Activated T-helper 1 cell treated with anti-CD3 and anti-CD28 coated beads, Interleukin-2, amount 50 U/mL, for 16 hours (primary cell): ENCODE measurements at regions not wholly inside any gene's neighbourhood (a gene's known extent, or its start where the extent isn't known, plus 50 kb on each side); places are given as distances from the start of the nearest gene placed in this dataset.
"Not testable (repeated sequence)": the region's sequence is repeated elsewhere in the genome, so short reads cannot be mapped to it uniquely, and the experiment has no call there.

Source experiments
- DNase-seq, 2 donors: peaks; one replicate each; pipeline ENCODE4 v3.0.0-alpha.2; 2020; ENCODE audit warnings: low read depth in 1 of 2, low spot score in 1 of 2

DNA sequence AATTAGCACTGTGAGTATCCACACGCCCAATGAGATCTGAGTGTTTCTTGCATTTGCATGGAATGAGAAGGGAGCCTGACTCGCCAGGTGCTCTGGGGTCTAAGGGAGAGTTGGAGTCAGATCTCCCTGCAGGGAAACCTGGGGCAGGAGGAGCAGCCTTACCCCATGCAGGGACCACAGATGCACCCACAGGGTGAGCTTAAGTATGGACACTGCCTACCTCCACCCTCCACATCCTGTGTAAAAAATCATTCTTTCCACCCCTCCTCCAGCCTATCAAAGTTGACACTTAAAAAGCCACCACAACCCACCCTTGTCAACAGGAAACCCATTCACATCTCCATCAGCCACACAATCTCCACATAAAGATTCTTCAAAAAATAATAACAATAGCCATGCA lies 67.0 kb upstream of the IGLL5 start:
- DNase-seq, result no peak

DNA sequence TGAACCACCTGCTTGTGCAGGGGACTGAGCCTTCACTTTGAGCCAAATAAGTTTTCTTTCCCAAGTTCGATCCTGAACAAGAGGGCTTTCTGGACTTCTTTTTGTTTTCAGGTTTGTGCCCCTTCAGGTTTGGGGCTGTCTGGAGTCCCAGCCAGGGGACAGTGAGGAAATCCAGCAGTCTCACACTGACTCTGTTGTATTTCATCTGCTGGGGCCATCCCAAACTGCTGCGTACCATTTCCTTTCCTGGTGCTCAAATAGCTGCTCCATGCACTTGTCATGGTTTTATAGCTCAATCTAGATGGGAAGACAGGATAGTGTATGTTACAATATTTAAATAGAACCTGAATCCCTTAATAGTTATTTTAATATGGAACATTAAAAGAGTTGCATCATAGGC lies 66.3 kb upstream of the IGLL5 start:
- DNase-seq, result no peak

DNA sequence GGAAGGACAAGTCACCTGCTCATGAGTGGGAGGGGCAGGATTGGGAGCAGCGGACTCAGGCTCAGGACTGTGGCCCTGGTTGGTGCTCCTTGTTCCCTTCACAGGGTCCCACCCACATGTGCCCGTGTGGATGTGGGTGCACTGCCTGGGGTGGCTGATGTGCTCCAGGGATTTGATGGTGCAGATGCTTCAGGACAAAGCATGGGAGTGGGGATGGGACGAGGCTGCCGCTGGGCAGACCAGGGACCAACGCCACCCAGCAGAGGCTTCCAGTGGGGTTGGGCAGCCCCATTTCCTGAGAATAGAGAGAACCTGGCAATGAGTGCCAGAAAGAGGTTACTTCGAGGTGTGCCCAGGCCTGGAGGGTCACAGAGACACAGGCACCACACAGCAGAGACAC lies 65.5 kb upstream of the IGLL5 start:
- no peak for DNase-seq

DNA sequence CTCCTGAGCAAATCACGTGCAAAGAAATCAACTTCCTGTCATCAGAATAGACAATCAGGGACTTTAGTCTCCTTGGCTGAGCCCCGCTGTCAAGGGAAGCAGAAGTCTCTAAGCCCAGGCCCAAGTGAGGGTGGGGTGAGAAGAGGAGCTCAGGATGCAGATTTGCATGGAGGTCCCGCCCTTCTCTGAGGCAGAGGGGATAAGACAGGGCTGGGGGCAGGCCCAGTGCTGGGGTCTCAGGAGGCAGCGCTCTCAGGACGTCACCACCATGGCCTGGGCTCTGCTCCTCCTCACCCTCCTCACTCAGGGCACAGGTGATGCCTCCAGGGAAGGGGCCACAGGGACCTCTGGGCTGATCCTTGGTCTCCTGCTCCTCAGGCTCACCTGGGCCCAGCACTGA lies 65.1 kb upstream of the IGLL5 start:
- not testable (repeated sequence) for DNase-seq

DNA sequence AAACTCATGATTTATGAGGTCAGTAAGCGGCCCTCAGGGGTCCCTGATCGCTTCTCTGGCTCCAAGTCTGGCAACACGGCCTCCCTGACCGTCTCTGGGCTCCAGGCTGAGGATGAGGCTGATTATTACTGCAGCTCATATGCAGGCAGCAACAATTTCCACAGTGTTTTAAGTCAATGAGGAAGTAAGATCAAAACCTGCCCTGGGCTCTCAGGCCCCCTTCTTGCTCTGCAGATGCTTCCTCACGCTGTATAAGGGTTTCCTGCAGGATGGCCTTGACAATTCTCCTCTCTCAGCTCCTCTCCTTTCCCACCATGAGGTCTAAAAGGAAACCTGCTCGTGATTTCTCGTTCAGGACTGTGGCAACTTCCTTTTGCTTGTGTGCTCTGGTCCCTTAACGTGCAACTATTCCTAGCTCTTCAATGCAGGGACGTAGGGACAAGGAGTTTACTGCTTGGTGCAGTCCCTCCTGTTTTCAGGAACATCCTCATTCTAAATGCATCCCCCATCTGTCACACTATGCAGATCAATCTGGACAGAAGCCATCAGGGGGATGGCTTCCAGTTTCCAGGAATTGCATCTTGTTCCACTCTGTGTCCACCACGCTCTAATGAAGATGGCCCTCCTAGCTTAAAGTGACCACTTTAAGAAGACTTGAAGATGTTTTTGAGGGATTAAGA lies 64.3 kb upstream of the IGLL5 start:
- no peak for DNase-seq

DNA sequence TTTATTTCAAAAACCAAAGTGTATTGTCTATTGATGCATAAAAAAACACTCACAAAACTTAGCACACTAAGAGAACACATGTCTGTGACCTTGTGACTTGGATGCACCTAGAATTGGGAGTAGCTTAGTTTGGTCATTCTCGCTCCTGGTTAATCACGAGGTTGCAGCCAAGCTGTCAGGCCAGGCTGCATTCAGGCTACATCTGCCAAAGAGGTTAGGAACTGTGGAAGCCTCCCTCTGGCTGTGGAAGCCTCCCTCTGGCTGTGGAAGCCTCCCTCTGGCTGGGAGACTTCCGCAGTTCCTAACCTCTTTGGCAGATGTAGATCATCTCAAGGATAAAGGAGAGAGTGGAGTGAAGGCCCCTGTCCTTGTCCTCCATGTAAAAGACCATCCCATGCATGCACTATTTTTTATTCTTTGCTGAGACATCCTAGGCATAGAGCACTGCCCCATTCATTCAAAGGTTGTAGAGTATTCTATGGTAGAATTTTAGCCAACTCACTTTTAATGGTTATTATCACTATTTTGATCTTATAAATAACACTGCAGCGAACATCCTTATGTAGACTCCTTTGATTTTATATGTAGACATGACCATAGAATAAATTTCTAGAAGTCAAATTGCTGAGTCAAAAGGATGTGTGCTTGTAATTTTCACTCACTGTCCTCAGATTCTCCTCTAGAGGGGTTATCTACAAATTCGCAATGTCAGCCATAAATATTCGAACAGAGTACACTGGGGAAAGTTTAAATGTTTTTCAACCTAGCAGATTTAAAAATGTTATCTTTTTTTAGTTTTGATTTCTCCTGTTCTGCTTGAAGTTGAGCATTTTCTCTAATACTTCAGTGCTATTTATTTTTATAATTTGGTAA lies 63.0 kb upstream of the IGLL5 start:
- no peak for DNase-seq

DNA sequence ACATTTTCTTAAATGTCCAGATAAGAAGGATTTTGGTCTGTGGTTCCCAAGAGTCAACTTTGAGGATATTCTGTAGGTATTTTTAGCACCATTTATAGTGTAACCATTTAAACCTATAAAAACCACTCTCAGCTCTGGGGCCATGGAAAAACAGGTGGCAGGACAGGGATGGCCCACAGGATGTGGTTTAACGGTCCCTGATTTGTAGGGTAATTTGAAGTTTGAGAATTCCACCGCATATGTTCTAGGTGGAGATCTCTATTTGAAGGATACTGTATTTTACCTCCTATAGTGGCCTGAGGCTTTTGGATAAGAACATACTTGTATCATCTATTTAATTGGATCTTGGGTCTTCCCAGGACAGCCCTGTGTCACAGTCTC lies 62.4 kb upstream of the IGLL5 start:
- no peak for DNase-seq

DNA sequence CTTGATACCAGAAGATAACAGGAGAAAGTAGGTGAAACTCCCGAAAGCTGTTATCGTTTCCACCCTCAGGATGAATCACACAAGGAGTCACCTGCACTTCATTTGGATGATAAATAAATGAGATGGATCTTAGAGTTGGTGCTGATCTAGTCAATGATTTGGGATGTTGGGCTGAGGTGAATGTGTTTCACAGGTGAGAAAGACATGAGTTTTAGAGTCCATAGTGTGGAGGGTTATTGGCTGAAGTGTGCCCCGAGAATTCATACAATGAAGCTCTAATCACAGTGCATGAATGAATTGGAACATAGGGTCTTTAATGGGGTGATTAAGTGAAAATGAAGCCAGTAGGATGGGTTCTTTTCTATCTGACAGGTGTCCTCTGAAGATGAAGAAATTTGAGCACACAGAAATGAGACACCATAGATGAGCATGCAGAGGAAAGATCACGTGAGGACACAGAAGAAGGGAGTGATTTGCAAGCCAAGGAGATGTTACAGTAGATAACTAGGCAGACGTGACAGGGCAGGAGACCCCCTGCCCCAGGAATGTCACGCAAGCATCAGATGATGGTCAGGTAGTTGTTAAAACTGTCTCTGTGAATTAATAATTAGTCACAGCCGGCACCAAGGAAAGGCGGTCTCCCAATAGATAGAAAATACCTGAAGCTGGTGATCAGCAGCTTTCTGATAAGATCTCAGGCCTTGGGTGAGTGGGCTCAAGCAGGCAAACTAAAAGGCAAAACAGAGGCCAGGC lies 60.3 kb upstream of the IGLL5 start:
- no peak for DNase-seq

DNA sequence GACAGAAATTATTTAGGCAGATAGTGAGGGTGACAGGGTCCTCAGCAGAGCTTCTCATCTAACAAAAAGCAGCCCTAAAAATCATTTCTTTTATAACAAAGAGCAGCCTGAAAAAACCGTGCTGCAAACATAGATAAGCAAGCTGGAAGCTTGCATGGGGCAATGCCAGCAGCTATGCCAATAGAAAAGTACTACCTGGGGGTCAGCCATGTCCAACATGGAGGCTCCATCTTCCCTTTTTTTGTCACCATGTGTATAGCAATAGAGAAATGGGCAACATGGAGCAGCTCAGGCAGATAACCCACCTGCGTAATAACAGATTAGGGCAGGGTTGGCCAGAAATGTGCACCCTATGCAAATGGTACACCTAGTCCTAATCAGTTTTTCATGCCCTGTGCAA lies 57.4 kb upstream of the IGLL5 start:
- DNase-seq, result no peak

DNA sequence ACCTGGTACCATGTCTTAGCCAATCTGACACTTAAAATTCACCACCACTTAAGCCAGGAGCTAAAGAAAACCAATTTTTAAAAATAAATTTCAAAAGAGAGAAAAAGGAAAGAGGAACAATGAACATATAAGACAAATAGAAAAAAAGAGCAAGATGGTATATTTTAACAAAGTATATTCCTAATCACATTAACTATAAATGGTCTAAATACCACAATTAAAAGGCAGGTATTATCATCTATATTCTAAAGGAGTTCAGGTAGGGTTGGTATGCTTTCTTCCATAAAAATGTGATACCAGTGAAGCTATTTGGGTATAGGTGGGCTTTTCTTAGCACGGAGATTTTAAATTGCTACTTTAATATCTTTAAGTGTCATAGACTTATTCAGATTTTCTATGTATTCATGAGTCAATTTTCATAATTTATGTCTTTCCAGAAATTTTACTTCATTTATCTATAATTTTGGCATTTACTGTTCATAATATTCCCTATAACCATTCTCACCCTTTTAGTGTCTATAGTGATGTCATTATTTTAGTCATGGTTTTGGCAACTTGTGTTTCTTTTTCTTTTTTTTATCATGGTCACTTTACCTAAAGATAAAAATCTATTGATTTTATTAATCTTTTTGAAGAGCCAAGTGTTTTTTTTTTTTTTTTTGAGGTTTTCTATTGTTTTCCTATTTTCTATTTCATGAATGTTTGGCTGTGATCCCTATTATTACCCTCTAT lies 56.5 kb upstream of the IGLL5 start:
- no peak for DNase-seq

DNA sequence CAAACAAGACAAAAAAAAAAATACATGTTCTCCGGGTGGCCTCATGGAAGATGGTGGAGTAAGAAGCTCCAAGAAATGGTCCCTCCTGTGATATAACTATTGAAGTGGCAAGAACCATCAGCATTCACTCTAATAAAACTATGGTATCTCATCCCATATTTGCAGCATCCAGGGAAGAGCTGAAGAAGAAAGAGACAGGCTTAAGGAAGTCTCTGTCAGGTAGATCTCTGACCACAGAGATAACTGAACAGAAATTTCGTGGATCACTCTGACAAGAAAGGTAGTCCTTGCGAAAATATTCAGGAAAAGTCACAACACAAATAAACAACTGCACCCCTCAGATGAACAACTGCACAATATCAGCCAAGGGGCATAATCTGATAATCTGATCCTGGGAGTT lies 54.6 kb upstream of the IGLL5 start:
- no peak for DNase-seq

DNA sequence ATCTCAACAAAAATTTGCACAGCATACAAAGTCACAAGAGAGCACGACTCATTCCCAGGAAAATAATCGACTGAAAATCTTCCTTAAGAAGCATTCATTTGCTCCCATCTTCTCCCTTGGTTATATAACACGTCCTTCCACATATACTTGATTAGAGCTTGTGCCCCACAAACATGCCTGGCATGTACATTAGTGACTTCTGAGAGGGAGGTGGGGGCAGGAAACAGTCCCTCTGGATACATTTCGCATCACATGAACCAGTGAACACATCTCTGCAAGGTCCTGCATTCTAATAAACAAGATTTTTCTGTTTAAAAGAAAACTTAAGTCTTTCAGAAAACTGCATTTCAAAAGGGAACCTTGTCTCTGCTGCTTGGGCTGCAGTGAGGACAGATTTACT lies 54.1 kb upstream of the IGLL5 start:
- no peak for DNase-seq

DNA sequence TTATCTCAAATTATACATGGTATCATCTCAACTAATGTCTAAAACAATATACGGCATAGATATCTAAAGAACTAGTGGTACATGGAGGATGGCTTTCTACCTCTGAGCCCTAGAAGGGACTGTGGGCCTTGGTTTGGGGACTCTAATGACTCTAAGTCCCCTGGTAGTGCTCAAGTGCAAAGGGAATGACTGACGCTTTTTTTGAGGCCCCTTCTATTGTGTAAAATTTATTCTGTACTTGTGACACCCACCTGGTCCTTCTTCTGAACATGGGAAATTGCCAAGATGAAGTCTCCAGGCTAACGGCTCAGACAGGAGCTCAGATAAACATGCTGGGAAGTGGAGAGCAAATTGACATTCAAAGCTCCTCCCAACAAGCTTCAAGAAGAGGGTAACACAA lies 53.4 kb upstream of the IGLL5 start:
- DNase-seq, result no peak

DNA sequence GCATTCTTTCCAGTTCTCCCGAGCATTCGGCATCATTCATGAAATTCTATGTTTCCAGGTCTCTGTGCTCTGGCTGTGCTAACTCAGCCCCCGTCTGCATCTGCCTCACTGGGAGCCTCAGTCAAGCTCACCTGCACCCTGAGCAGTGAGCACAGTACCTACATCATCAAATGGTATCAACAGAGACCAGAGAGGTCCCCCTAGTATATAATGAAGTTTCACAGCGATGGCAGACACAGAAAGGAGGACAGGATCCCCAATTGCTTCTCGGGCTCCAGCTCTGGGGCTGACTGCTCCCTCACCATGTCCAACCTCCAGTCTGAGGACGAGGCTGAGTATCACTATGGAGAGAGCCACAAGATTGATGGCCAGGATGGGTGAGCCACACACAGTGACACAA lies 52.8 kb upstream of the IGLL5 start:
- no peak for DNase-seq

DNA sequence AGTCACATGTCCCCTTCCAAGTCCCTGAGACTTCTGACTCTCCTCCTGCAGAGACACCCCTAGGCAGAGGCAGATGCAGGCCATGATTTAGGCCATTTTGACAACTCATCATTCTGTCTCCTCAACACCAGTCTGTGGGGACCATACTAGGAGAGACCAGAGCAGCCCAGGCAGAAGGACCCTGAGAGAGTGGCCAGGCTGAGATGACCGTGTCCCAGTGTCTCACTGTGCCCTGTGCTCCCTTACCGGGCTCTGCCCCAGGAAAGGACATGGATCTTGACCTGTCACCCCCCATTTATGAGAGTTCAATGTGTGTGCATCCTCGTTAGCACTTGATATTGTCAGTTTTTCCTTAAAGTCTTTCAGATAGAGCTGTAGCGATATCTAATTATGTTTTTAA lies 52.4 kb upstream of the IGLL5 start:
- DNase-seq, result no peak

DNA sequence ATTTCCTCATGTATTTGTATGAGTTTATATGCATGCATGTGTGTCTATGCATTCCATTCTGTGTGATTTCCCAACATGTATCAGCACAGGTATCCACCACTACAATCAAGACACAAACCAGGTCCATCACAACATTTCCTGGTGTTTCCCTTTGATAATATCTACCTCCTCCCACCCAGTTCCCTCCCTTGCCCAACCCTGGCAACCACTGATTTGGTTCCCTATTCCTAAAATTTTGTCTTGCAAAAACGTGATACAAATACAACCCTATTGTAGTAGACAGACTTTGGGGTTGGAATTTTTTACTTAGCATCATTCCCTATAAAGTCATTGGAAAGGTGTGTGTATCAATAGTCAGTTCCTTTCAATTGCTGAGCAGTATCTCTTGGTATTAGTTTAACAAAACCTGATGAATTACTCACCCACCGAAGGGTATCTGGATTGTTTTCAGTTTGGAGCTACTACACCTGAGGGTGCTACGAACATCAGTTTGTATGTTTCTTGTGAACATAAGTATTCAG lies 51.8 kb upstream of the IGLL5 start:
- no peak for DNase-seq

DNA sequence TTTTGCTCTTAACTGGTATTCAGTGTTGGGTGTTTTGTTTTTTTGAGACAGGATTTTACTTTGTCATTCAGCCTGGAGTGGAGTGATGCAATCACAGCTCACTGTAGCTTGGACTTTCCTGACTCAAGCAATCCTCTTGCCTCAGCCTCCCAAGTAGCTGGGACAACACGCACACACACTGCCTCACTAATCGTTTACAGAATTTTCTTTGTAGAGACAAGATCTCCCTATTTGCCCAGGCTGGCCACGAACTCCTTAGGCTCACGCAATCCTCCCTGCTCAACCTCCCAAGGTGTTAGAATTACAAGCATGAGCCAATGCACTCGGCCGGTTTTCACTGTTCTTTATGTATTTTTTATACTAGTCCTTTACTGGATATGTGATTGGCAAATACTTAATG lies 51.0 kb upstream of the IGLL5 start:
- no peak for DNase-seq
